Putamen (tissue), 1 donor: ENCODE measurements at regions not wholly inside any gene's neighbourhood (a gene's known extent, or its start where the extent isn't known, plus 50 kb on each side); places are given as distances from the start of the nearest gene placed in this dataset.

Experiments
- DNase-seq: peaks from one replicate; pipeline ENCODE4 v3.0.0-alpha.2; 2016; ENCODE audit warnings: low spot score

- DNase-seq = no peak
Measured at GRCh38 chr17:77394540-77395295, 253.9 kb downstream of the SEC14L1 start.

- DNase-seq = no peak
Measured at GRCh38 chr17:77395501-77396048, 254.8 kb downstream of the SEC14L1 start.

GRCh38 chr17:77396610-77397009 lies 255.8 kb downstream of the SEC14L1 start:
- no peak for DNase-seq

GRCh38 chr17:77398274-77398673 lies 257.5 kb downstream of the SEC14L1 start:
- no peak for DNase-seq

GRCh38 chr17:77399319-77399957 lies 258.7 kb downstream of the SEC14L1 start:
- no peak for DNase-seq

- DNase-seq = no peak
Measured at GRCh38 chr17:77400445-77400870, 259.7 kb downstream of the SEC14L1 start.

GRCh38 chr17:77402159-77402731 lies 261.5 kb downstream of the SEC14L1 start:
- no peak for DNase-seq

- no peak for DNase-seq
Measured at GRCh38 chr17:77403854-77404253, 263.1 kb downstream of the SEC14L1 start.

- DNase-seq = no peak
Measured at GRCh38 chr17:77404812-77405581, 264.2 kb downstream of the SEC14L1 start.

GRCh38 chr17:77405867-77406732 lies 265.3 kb downstream of the SEC14L1 start:
- DNase-seq = no peak

GRCh38 chr17:77407321-77408277 lies 266.8 kb downstream of the SEC14L1 start:
- no peak for DNase-seq

GRCh38 chr17:77408284-77408683 lies 267.5 kb downstream of the SEC14L1 start:
- no peak for DNase-seq

GRCh38 chr17:77409282-77410161 lies 268.8 kb downstream of the SEC14L1 start:
- DNase-seq = no peak

GRCh38 chr17:77410470-77410869 lies 269.7 kb downstream of the SEC14L1 start:
- DNase-seq = no peak

- no peak for DNase-seq
Measured at GRCh38 chr17:77414811-77415400, 274.1 kb downstream of the SEC14L1 start.

GRCh38 chr17:77416105-77416713 lies 275.4 kb downstream of the SEC14L1 start:
- DNase-seq = no peak

- no peak for DNase-seq
Measured at GRCh38 chr17:77417575-77417974, 276.8 kb downstream of the SEC14L1 start.

GRCh38 chr17:77418609-77419008 lies 277.8 kb downstream of the SEC14L1 start:
- DNase-seq = no peak
